Memory B cell (primary cell): ENCODE measurements at regions not wholly inside any gene's neighbourhood (a gene's known extent, or its start where the extent isn't known, plus 50 kb on each side); places are given as distances from the start of the nearest gene placed in this dataset.

ENCODE experiments used
- ATAC-seq: fragments of 150-1000 bp; cut with Tn5 transposase; 2 replicates; pipeline ENCODE4 v1.10.0; 2021; ENCODE audit warnings: low read depth, mild to moderate bottlenecking, moderate library complexity
- DNase-seq, 2 donors: peaks; one replicate each; pipeline ENCODE4 v3.0.0; 2022; ENCODE audit warnings: low spot score in 2 of 2
- H3K27ac Mint-ChIP-seq: one replicate; pipeline ENCODE4 v1.8.0; 2022; ENCODE audit warnings: mild to moderate bottlenecking, moderate library complexity, mixed read lengths
- H3K27me3 Mint-ChIP-seq: one replicate; pipeline ENCODE4 v1.8.0; 2022; ENCODE audit warnings: mixed read lengths
- H3K36me3 Mint-ChIP-seq: one replicate; pipeline ENCODE4 v1.8.0; 2022; ENCODE audit warnings: mild to moderate bottlenecking, mixed read lengths
- H3K4me1 Mint-ChIP-seq: one replicate; pipeline ENCODE4 v1.8.0; 2022; ENCODE audit warnings: mixed read lengths
- H3K4me3 Mint-ChIP-seq: one replicate; pipeline ENCODE4 v1.8.0; 2022; ENCODE audit warnings: mild to moderate bottlenecking, moderate library complexity, mixed read lengths
- H3K9me3 Mint-ChIP-seq: one replicate; pipeline ENCODE4 v1.8.0; 2022; ENCODE audit warnings: mixed read lengths

DNA sequence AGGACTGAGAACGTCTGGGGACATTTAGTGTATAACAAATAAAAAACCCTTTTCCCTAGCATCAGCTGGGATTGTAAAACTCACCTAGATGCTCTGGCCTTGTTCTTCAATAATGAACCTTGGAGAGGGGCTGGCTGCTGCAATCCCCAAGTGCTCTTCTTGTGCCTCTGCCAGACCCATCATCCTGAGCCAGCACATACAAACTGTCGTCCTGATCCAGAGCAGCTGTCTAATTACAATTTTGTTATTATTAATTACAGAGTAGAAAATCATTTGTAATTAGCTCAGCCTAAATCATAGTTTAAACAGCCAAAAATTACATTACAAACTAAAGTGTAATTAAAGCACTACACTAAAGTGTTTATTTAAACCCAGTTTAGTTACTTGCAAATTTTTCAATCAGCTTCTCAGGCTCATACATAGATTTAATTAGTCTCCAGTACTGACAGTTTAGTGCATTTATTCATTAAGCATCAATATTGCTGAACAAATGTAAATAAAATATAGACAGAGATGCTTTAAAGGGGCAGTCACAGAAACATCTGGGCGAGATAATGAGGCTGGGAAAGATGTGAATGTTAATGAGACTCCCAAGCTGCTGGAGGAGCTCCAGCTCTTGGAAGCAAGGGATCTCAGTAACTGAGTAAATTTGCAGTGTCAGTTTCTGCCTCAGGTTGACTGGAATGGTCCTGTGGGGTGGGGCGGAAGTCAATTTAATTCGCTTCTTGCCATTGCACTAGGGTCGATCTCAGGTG lies 632.3 kb upstream of the TLE4 start:
- Mint-ChIP-seq H3K27me3 (no peaks in the 10 kb centered on the region), H3K4me3 (no peak overlapping the region), H3K36me3 (no peaks in the 10 kb centered on the region), H3K9me3 (peaks cover 4% of the 10 kb centered on the region), H3K27ac (no peak overlapping the region), H3K4me1 (no peaks in the 10 kb centered on the region)
- DNase-seq (no peak), ATAC-seq (no peak)

DNA sequence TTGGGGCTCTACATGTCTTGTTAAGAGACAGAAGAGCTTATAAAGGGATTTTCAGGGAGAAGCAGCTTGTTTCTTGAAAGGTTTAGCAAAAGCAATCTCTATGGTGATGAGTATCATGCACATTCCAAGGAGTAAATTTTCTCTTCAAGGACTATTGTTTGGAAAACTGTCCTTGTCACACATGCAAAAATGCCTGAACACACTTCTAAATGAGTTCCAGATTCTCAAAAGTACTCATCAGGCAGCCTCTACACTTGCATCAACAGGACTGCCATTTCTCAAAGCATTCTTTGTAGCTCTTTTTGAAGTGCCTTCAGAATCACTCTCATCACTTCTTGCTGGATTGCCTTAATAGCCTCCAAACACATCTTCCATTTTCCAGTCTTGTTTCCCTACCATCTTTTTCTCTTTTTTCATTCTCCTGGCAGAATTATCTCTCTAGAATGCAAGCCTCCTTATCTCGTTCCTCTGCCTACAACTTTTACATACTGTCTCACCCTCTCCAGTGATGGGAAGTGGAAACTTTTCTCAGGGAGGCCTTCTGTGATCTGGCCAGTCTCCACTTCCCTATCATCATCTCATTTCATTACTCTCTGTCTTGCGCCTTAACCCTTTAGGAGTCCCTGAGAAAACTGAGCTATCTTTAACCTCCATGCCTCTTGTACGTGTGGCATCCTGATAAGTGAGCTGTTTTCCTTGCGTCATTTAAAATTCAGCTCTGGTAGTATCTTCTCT lies 631.5 kb upstream of the TLE4 start:
- Mint-ChIP-seq H3K9me3 (peaks cover 4% of the 10 kb centered on the region), H3K27ac (no peak overlapping the region), H3K4me1 (no peaks in the 10 kb centered on the region), H3K36me3 (no peaks in the 10 kb centered on the region), H3K27me3 (no peaks in the 10 kb centered on the region), H3K4me3 (no peak overlapping the region)
- ATAC-seq (no peak), DNase-seq (no peak)

GRCh38 chr9:78954286-78954685 lies 617.5 kb upstream of the TLE4 start:
- H3K4me3 Mint-ChIP-seq = no peak overlapping the region

DNA sequence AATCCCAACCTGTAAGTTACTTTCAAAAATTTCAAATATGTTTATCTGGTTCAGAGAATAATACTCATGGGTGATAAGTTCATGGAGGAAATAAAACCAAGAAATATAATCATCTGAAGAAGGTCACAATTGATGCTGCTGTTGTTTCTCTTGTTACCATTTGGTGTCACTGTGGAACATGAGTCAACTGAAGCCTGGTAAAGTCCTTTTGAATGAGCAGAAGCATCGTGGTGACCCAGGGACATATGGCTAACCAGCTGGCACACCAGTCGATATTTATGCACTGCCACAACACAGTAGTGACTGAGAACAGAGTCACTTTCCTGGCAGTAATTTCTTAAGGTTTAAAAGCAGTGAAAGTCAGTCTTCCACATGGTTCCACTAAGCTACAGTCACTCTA lies 612.9 kb upstream of the TLE4 start:
- Mint-ChIP-seq H3K27me3 (no peaks in the 10 kb centered on the region), H3K36me3 (no peaks in the 10 kb centered on the region), H3K4me1 (no peaks in the 10 kb centered on the region), H3K9me3 (peaks cover 12% of the 10 kb centered on the region), H3K4me3 (no peak overlapping the region), H3K27ac (no peak overlapping the region)
- ATAC-seq (no peak), DNase-seq (no peak)

More at GRCh38 chr9:78954286-78954685, 617.5 kb upstream of the TLE4 start:
- Mint-ChIP-seq H3K36me3 (peaks cover 2% of the 10 kb centered on the region), H3K27ac (no peak overlapping the region), H3K4me1 (no peaks in the 10 kb centered on the region), H3K27me3 (no peaks in the 10 kb centered on the region), H3K9me3 (peaks cover 11% of the 10 kb centered on the region)
- ATAC-seq (no peak), DNase-seq (no peak)

DNA sequence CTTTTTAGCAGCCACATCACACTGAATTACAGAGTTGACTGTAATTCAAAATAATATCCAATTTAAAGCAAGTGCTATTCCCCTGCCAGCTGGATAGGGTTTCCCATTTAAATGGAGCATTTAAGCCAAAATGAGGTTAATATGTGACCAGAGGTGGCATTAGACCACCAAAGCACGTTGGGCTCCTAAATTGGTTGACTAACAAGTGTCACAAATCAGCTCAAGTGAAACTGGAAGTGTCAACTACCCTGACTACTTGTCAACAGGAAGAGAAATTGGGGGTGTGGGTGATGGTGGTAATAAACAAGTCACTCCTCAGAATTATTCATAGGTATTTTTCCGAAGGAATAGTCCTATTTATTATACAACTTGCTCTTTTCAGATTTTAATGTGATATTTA lies 609.6 kb upstream of the TLE4 start:
- Mint-ChIP-seq H3K36me3 (no peaks in the 10 kb centered on the region), H3K27me3 (no peaks in the 10 kb centered on the region), H3K9me3 (peaks cover 12% of the 10 kb centered on the region), H3K4me1 (no peaks in the 10 kb centered on the region), H3K27ac (no peak overlapping the region), H3K4me3 (no peak overlapping the region)
- ATAC-seq (no peak), DNase-seq (no peak)

GRCh38 chr9:78963911-78964310 lies 607.9 kb upstream of the TLE4 start:
- Mint-ChIP-seq H3K4me3 (no peak overlapping the region), H3K27me3 (no peaks in the 10 kb centered on the region), H3K36me3 (no peaks in the 10 kb centered on the region), H3K4me1 (no peaks in the 10 kb centered on the region), H3K9me3 (peaks cover 8% of the 10 kb centered on the region), H3K27ac (no peak overlapping the region)
- no peak for ATAC-seq
- DNase-seq = no peak

- no peaks in the 10 kb centered on the region for H3K4me1 Mint-ChIP-seq
- H3K27ac Mint-ChIP-seq = no peak overlapping the region
- ATAC-seq (no peak), DNase-seq (no peak)
- no peaks in the 10 kb centered on the region for H3K27me3 Mint-ChIP-seq
- H3K4me3 Mint-ChIP-seq = no peak overlapping the region
- peaks cover 2% of the 10 kb centered on the region for H3K9me3 Mint-ChIP-seq
- H3K36me3 Mint-ChIP-seq = no peaks in the 10 kb centered on the region
Measured at GRCh38 chr9:78967596-78968217, 604.1 kb upstream of the TLE4 start.

- H3K9me3 Mint-ChIP-seq = peaks cover 2% of the 10 kb centered on the region
- H3K27me3 Mint-ChIP-seq = no peaks in the 10 kb centered on the region
- no peaks in the 10 kb centered on the region for H3K36me3 Mint-ChIP-seq
- ATAC-seq (no peak), DNase-seq (no peak)
- no peaks in the 10 kb centered on the region for H3K4me1 Mint-ChIP-seq
- H3K4me3 Mint-ChIP-seq = no peak overlapping the region
- H3K27ac Mint-ChIP-seq = no peak overlapping the region
Measured at GRCh38 chr9:78970375-78970774, 601.4 kb upstream of the TLE4 start.

DNA sequence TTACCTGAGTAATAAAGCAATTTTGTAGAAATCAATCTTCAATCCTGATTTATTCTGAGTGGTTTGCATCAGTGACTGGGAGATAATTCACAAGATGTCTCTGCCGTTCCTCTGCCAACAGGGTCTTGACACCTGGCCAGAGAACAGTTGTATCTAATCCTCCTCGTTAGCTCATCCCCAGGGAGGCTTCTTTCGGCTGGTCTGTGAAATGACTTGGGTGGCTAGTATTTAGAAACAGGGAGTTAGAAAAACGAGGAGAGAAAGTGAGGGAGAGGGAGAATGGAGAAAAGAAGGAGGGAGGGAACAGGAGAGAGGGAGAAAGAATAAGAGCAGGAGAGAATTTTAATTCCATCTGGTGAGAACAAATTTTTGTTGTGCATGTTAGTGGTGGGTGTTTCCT lies 600.2 kb upstream of the TLE4 start:
- Mint-ChIP-seq H3K4me1 (no peaks in the 10 kb centered on the region), H3K27me3 (no peaks in the 10 kb centered on the region), H3K9me3 (peaks cover 2% of the 10 kb centered on the region), H3K36me3 (no peaks in the 10 kb centered on the region), H3K27ac (no peak overlapping the region), H3K4me3 (no peak overlapping the region)
- ATAC-seq (no peak), DNase-seq (no peak)

DNA sequence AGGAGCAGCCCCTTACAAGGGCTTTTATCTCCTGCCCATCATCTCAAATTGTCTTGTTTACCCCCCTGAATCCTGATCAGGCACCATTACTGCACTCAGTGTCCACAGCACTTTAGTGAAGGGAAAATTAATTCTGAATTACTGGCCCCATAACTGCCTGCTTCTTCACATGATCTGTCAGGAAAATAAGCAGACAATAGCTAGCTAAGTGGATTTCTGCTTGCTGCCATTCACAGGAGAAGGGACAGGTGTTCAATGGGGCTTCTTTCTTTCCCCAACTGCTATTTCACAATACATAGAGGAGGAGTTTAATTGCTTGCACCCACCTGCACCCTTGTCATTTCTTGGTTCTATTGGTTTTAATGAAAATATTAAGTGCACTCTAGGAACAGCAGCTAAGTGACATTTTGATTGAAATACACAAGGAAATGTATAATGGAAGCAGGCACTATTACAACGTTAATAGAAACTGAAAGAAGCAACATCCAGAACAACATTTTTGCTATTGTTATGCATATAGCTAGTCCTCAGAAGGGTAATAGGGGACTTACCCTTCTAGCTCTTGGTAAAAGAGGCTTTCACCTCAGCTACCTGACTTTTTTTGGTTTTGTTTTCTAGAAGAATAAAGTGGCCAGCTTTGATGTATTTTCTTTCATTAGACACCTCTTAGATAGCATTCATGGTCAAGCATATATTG lies 599.3 kb upstream of the TLE4 start:
- ATAC-seq (no peak), DNase-seq (no peak)
- no peaks in the 10 kb centered on the region for H3K27me3 Mint-ChIP-seq
- H3K9me3 Mint-ChIP-seq = peaks cover 2% of the 10 kb centered on the region
- H3K27ac Mint-ChIP-seq = no peak overlapping the region
- H3K36me3 Mint-ChIP-seq = no peaks in the 10 kb centered on the region
- H3K4me3 Mint-ChIP-seq = no peak overlapping the region
- no peaks in the 10 kb centered on the region for H3K4me1 Mint-ChIP-seq

GRCh38 chr9:78973907-78974306 lies 597.9 kb upstream of the TLE4 start:
- DNase-seq (no peak), ATAC-seq (no peak)
- Mint-ChIP-seq H3K36me3 (no peaks in the 10 kb centered on the region), H3K4me3 (no peak overlapping the region), H3K27me3 (no peaks in the 10 kb centered on the region), H3K4me1 (no peaks in the 10 kb centered on the region), H3K27ac (no peak overlapping the region), H3K9me3 (no peaks in the 10 kb centered on the region)

GRCh38 chr9:78982849-78983248 lies 588.9 kb upstream of the TLE4 start:
- Mint-ChIP-seq H3K9me3 (no peaks in the 10 kb centered on the region), H3K27me3 (no peaks in the 10 kb centered on the region), H3K36me3 (no peaks in the 10 kb centered on the region), H3K4me1 (no peaks in the 10 kb centered on the region), H3K4me3 (no peak overlapping the region), H3K27ac (no peak overlapping the region)
- DNase-seq = no peak
- ATAC-seq = no peak

DNA sequence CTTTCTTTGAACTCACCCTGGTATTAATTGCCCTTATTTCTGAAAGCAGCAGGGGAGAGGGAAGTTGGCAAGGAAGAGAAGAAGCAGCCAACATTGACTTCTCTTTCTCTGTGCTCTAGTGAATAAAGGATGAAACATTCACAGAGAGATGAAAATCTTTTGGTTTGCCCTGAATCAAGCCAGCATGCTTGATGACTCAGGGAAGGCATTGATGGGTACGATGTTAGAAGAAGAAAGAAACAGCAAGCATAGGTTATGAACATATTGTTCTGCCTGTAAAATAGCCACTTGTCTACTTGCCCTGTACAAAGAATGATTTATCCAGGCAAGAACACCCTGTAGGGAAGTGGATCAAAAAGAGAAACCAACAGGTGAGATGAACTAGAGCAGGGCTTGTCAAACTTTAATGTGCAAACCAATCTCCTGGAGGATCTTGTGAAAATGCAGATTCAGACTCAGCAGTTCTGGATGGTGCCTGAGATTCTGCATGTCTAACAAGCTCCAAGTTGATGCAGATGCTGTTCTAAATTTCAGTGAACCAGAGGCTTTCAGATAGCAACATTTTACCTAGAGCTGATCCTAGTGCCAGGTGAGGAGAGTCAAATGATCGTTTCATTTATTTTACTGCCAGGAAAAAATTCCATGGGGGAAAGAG lies 586.6 kb upstream of the TLE4 start:
- DNase-seq (no peak), ATAC-seq (no peak)
- Mint-ChIP-seq H3K4me1 (no peaks in the 10 kb centered on the region), H3K27ac (no peak overlapping the region), H3K9me3 (no peaks in the 10 kb centered on the region), H3K4me3 (no peak overlapping the region), H3K27me3 (no peaks in the 10 kb centered on the region), H3K36me3 (no peaks in the 10 kb centered on the region)

DNA sequence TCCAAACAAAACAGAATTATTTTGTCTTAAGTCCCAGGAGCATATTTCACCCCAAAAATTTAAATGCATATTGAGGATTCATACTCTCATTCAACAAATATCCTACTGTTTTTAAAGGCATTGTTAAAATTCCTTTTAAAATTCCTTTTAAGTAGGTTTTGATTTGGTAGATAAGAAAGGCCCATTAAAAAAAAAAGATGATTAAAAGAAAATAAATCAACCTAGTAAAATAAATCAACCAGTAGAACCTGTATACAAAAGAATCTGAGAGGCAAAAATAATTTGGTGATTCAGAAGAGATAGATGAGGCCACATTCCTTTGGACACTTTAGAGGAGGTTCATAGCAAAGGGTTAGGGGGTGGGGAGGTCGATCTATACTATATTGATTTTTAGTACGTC lies 585.3 kb upstream of the TLE4 start:
- DNase-seq (no peak), ATAC-seq (no peak)
- Mint-ChIP-seq H3K36me3 (no peaks in the 10 kb centered on the region), H3K27ac (no peak overlapping the region), H3K27me3 (no peaks in the 10 kb centered on the region), H3K9me3 (no peaks in the 10 kb centered on the region), H3K4me1 (no peaks in the 10 kb centered on the region), H3K4me3 (no peak overlapping the region)
